ENCODE measurements at regions not wholly inside any gene's neighbourhood (a gene's known extent, or its start where the extent isn't known, plus 50 kb on each side); places are given as distances from the start of the nearest gene placed in this dataset.

DNA sequence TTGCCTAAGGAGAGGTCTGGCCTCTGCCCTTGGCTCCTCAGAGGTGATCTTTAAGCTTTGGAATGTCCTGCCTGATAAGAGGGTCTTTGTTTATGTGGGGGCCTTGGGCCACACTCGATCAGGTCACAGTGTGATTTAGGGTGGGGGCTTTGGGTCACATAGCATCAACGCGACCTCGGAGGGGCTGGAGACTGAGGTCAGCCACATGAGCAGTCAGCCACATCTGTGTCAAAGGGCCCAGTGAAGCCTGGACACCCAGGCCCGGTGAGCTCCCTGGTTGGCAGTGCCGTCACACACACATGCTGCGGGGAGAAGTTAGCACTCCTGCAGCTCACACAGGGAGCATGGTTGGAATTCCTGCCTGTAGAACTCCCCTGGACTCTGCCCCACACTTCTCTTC lies 345.0 kb downstream of the NPHP4 start (continued):
- TF ChIP-seq ZBTB21 (CRISPR knock-in tag; IDR thresholded peaks at IDR 0.05; ENCODE audit: borderline replicate concordance) (no peak), FOXP1 (CRISPR knock-in tag; IDR thresholded peaks at IDR 0.05; ENCODE audit: borderline replicate concordance) (no peak), ESRRA (CRISPR knock-in tag; IDR thresholded peaks at IDR 0.05; ENCODE audit: borderline replicate concordance) (no peak), ERG (CRISPR knock-in tag; IDR thresholded peaks at IDR 0.05) (no peak), NFE2L1 (CRISPR knock-in tag; IDR thresholded peaks at IDR 0.05) (no peak), NFYB (CRISPR knock-in tag; conservative IDR thresholded peaks at IDR 0.05; ENCODE audit: low read depth) (no peak), MLX (CRISPR knock-in tag; IDR thresholded peaks at IDR 0.05) (no peak)
- TF ChIP-seq, protein P1, sequence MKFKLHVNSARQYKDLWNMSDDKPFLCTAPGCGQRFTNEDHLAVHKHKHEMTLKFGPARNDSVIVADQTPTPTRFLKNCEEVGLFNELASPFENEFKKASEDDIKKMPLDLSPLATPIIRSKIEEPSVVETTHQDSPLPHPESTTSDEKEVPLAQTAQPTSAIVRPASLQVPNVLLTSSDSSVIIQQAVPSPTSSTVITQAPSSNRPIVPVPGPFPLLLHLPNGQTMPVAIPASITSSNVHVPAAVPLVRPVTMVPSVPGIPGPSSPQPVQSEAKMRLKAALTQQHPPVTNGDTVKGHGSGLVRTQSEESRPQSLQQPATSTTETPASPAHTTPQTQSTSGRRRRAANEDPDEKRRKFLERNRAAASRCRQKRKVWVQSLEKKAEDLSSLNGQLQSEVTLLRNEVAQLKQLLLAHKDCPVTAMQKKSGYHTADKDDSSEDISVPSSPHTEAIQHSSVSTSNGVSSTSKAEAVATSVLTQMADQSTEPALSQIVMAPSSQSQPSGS (CRISPR knock-in tag; IDR thresholded peaks at IDR 0.05; ENCODE audit: borderline replicate concordance, low read depth), result no peak
- TF ChIP-seq, protein P2, sequence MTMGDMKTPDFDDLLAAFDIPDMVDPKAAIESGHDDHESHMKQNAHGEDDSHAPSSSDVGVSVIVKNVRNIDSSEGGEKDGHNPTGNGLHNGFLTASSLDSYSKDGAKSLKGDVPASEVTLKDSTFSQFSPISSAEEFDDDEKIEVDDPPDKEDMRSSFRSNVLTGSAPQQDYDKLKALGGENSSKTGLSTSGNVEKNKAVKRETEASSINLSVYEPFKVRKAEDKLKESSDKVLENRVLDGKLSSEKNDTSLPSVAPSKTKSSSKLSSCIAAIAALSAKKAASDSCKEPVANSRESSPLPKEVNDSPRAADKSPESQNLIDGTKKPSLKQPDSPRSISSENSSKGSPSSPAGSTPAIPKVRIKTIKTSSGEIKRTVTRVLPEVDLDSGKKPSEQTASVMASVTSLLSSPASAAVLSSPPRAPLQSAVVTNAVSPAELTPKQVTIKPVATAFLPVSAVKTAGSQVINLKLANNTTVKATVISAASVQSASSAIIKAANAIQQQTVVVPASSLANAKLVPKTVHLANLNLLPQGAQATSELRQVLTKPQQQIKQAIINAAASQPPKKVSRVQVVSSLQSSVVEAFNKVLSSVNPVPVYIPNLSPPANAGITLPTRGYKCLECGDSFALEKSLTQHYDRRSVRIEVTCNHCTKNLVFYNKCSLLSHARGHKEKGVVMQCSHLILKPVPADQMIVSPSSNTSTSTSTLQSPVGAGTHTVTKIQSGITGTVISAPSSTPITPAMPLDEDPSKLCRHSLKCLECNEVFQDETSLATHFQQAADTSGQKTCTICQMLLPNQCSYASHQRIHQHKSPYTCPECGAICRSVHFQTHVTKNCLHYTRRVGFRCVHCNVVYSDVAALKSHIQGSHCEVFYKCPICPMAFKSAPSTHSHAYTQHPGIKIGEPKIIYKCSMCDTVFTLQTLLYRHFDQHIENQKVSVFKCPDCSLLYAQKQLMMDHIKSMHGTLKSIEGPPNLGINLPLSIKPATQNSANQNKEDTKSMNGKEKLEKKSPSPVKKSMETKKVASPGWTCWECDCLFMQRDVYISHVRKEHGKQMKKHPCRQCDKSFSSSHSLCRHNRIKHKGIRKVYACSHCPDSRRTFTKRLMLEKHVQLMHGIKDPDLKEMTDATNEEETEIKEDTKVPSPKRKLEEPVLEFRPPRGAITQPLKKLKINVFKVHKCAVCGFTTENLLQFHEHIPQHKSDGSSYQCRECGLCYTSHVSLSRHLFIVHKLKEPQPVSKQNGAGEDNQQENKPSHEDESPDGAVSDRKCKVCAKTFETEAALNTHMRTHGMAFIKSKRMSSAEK (CRISPR knock-in tag; IDR thresholded peaks at IDR 0.05; ENCODE audit: borderline replicate concordance), result no peak

DNA sequence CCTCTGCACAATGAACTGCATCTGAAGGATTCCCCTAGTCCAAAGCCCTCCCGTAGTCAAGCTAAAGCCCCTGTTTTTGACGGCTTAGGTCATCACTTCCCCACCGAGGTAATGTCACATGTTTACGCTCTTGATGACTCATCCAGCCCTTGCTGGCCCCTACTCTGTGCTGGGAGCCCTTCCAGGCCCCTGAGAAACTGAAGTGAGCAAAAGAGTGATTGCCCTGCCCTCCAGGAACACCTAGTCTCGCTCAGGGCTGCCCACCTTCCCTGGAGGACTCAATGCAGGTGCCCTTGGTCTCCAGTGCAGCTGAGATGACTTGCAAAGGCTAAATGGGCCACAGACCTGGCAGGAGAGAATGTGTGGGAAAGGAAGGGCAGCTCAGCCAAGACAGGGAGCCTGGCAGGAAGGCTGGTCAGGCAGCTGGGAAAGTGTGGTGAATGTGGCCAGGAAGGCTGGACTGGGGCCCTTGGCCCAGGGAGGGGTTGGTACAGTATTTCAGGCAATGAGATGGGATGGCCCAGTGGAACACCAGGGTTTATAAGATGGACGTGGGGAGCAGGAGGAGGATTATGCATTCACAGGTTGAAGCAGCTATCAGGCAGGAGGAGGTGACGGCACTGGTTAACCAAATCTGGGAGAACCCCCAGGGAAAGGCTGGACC lies 345.6 kb downstream of the NPHP4 start:
- no peak overlapping the region for H3K27ac Mint-ChIP-seq
- ChIA-PET POLR2A (no interaction called here), CTCF (no interaction called here)
- TF ChIP-seq KAT7 (CRISPR knock-in tag; IDR thresholded peaks at IDR 0.05; ENCODE audit: borderline replicate concordance) (no peak), NR3C1 (CRISPR knock-in tag; conservative IDR thresholded peaks at IDR 0.05; ENCODE audit: low read depth) (no peak), PRRX2 (CRISPR knock-in tag; IDR thresholded peaks at IDR 0.05) (no peak), STAT6 (CRISPR knock-in tag; conservative IDR thresholded peaks at IDR 0.05; ENCODE audit: low read depth) (no peak), ZNF121 (CRISPR knock-in tag; IDR thresholded peaks at IDR 0.05) (no peak), ZSCAN18 (CRISPR knock-in tag; IDR thresholded peaks at IDR 0.05) (no peak), NFATC4 (CRISPR knock-in tag; IDR thresholded peaks at IDR 0.05) (no peak), MLX (CRISPR knock-in tag; IDR thresholded peaks at IDR 0.05) (no peak), RELA (CRISPR knock-in tag; IDR thresholded peaks at IDR 0.05; ENCODE audit: borderline replicate concordance) (no peak), PREB (CRISPR knock-in tag; IDR thresholded peaks at IDR 0.05; ENCODE audit: borderline replicate concordance) (no peak)
- TF ChIP-seq, protein P3, sequence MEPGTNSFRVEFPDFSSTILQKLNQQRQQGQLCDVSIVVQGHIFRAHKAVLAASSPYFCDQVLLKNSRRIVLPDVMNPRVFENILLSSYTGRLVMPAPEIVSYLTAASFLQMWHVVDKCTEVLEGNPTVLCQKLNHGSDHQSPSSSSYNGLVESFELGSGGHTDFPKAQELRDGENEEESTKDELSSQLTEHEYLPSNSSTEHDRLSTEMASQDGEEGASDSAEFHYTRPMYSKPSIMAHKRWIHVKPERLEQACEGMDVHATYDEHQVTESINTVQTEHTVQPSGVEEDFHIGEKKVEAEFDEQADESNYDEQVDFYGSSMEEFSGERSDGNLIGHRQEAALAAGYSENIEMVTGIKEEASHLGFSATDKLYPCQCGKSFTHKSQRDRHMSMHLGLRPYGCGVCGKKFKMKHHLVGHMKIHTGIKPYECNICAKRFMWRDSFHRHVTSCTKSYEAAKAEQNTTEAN (CRISPR knock-in tag; IDR thresholded peaks at IDR 0.05), result no peak

More for the DNA sequence above, 345.6 kb downstream of the NPHP4 start:
- Mint-ChIP-seq H3K4me3 (no peak overlapping the region), H3K27me3 (ENCODE audit: low read depth) (peaks cover 11% of the 10 kb centered on the region), H3K9me3 (peaks cover 39% of the 10 kb centered on the region), H3K4me1 (no peaks in the 10 kb centered on the region), H3K36me3 (peaks cover 31% of the 10 kb centered on the region)
- no peak for ATAC-seq
- no peak for DNase-seq (ENCODE audit: low spot score)

All from WTC11 (cell line).